GM12864 (cell line): ENCODE measurements at regions not wholly inside any gene's neighbourhood (a gene's known extent, or its start where the extent isn't known, plus 50 kb on each side); places are given as distances from the start of the nearest gene placed in this dataset.

ENCODE experiments used
- DNase-seq: peaks from one replicate; pipeline ENCODE4 v3.0.0-alpha.2; 2011; ENCODE audit warnings: low read depth
- H3K4me3 ChIP-seq: 2 replicates; pipeline ENCODE4 v1.5.1; 2011; ENCODE audit warnings: mild to moderate bottlenecking, low read depth, low read length, control low read depth
- CTCF ChIP-seq: IDR thresholded peaks from 2 replicates; pipeline ENCODE4 v1.5.1; 2011; ENCODE audit warnings: low read depth, mild to moderate bottlenecking, moderate library complexity, low read length, control low read depth, inconsistent platforms; ENCODE audit errors: missing control alignments

GRCh38 chr2:52395912-52396311 is 1364.0 kb upstream of the NRXN1 start:
- no peak for TF ChIP-seq CTCF
- DNase-seq: no peak
- no peak overlapping the region for H3K4me3 ChIP-seq

GRCh38 chr2:52391621-52392020 is 1359.7 kb upstream of the NRXN1 start:
- no peak for DNase-seq
- TF ChIP-seq CTCF: no peak

GRCh38 chr2:52390651-52391050 is 1358.7 kb upstream of the NRXN1 start:
- no peak overlapping the region for H3K4me3 ChIP-seq
- DNase-seq: no peak
- TF ChIP-seq CTCF: no peak

More at GRCh38 chr2:52391621-52392020, 1359.7 kb upstream of the NRXN1 start:
- no peak overlapping the region for H3K4me3 ChIP-seq

GRCh38 chr2:52387937-52388590 is 1356.1 kb upstream of the NRXN1 start:
- DNase-seq: no peak
- no peak overlapping the region for H3K4me3 ChIP-seq
- TF ChIP-seq CTCF: no peak

- no peak overlapping the region for H3K4me3 ChIP-seq
- no peak for TF ChIP-seq CTCF
- DNase-seq: no peak
These were observed 1354.6 kb upstream of the NRXN1 start for GRCh38 chr2:52386433-52387030.

- DNase-seq: no peak
- no peak overlapping the region for H3K4me3 ChIP-seq
- no peak for TF ChIP-seq CTCF
These were observed 1351.6 kb upstream of the NRXN1 start for GRCh38 chr2:52383541-52383940.

GRCh38 chr2:52369178-52369577 is 1337.2 kb upstream of the NRXN1 start:
- TF ChIP-seq CTCF: no peak
- H3K4me3 ChIP-seq: no peak overlapping the region
- no peak for DNase-seq
